AG08395 (cell line): ENCODE measurements at regions not wholly inside any gene's neighbourhood (a gene's known extent, or its start where the extent isn't known, plus 50 kb on each side); places are given as distances from the start of the nearest gene placed in this dataset.

Experiments used
- DNase-seq: peaks from one replicate; pipeline ENCODE4 v3.0.0; 2012; ENCODE audit warnings: mixed read lengths, low spot score

- DNase-seq, result no peak
Observed at GRCh38 chr12:89185181-89185580, 167.1 kb downstream of the DUSP6 start.

GRCh38 chr12:89183985-89184435 lies 168.3 kb downstream of the DUSP6 start:
- peak; percentile 53 for DNase-seq

- DNase-seq, result peak; percentile 69
Observed at GRCh38 chr12:89181271-89181920, 170.9 kb downstream of the DUSP6 start.

- DNase-seq, result no peak
Observed at GRCh38 chr12:89180496-89180895, 171.8 kb downstream of the DUSP6 start.

- DNase-seq, result peak; percentile 26
Observed at GRCh38 chr12:89179983-89180382, 172.3 kb downstream of the DUSP6 start.

- DNase-seq, result no peak
Observed at GRCh38 chr12:89179245-89179644, 173.1 kb downstream of the DUSP6 start.

GRCh38 chr12:89177802-89178395 lies 174.4 kb downstream of the DUSP6 start:
- no peak for DNase-seq

GRCh38 chr12:89176676-89177075 lies 175.6 kb downstream of the DUSP6 start:
- DNase-seq, result no peak

- no peak for DNase-seq
Observed at GRCh38 chr12:89173678-89174077, 178.6 kb downstream of the DUSP6 start.

- DNase-seq, result no peak
Observed at GRCh38 chr12:89173096-89173495, 179.2 kb downstream of the DUSP6 start.

- no peak for DNase-seq
Observed at GRCh38 chr12:89172224-89172623, 180.1 kb downstream of the DUSP6 start.

GRCh38 chr12:89169321-89169720 lies 183.0 kb downstream of the DUSP6 start:
- DNase-seq, result no peak

- no peak for DNase-seq
Observed at GRCh38 chr12:89167986-89168385, 184.3 kb downstream of the DUSP6 start.

- DNase-seq, result no peak
Observed at GRCh38 chr12:89166525-89166934, 185.8 kb downstream of the DUSP6 start.

- no peak for DNase-seq
Observed at GRCh38 chr12:89166121-89166520, 186.2 kb downstream of the DUSP6 start.

- DNase-seq, result no peak
Observed at GRCh38 chr12:89165703-89166102, 186.6 kb downstream of the DUSP6 start.

GRCh38 chr12:89163918-89164317 lies 188.4 kb downstream of the DUSP6 start:
- DNase-seq, result no peak

- DNase-seq, result peak; percentile 92
Observed at GRCh38 chr12:89162589-89163261, 189.6 kb downstream of the DUSP6 start.

GRCh38 chr12:89161557-89161956 lies 190.7 kb downstream of the DUSP6 start:
- DNase-seq, result no peak

- DNase-seq, result peak; percentile 74
Observed at GRCh38 chr12:89160716-89161123, 191.6 kb downstream of the DUSP6 start.

GRCh38 chr12:89157413-89157812 lies 194.9 kb downstream of the DUSP6 start:
- no peak for DNase-seq

GRCh38 chr12:89156862-89157262 lies 195.4 kb downstream of the DUSP6 start:
- DNase-seq, result peak; percentile 52

GRCh38 chr12:89156340-89156739 lies 196.0 kb downstream of the DUSP6 start:
- no peak for DNase-seq
